OCI-LY1 (cell line): ENCODE measurements at regions not wholly inside any gene's neighbourhood (a gene's known extent, or its start where the extent isn't known, plus 50 kb on each side); places are given as distances from the start of the nearest gene placed in this dataset.

ENCODE experiments used
- CTCF ChIP-seq: fragments of 200-600 bp; sonication (generic), shearing (Covaris generic); IDR thresholded peaks from 2 replicates; pipeline ENCODE4 v1.5.1; 2017; ENCODE audit warnings: mild to moderate bottlenecking, antibody characterized with exemption, low read length, moderate library complexity, mixed read lengths
- EZH2 ChIP-seq: fragments of 200-600 bp; sonication (generic), shearing (Covaris generic); IDR thresholded peaks from 2 replicates; pipeline ENCODE4 v1.8.0; 2017; ENCODE audit warnings: borderline replicate concordance, mixed run types, mild to moderate bottlenecking, antibody characterized with exemption, low read length, moderate library complexity, mixed read lengths

- TF ChIP-seq CTCF (no peak), EZH2 (no peak)
These were observed 91.1 kb upstream of the ATP8A1 start for GRCh38 chr4:42747971-42748370.
